GM23338 (cell line): ENCODE measurements at regions not wholly inside any gene's neighbourhood (a gene's known extent, or its start where the extent isn't known, plus 50 kb on each side); places are given as distances from the start of the nearest gene placed in this dataset.

Experiments used
- ATAC-seq: fragments of 200-7000 bp; cut with Tn5 transposase; 3 replicates; pipeline ENCODE4 v1.9.1; 2020
- DNase-seq: peaks from one replicate; pipeline ENCODE4 v3.0.0-alpha.2; 2015; ENCODE audit warnings: low spot score
- H2AFZ ChIP-seq: fragments of 200-600 bp; sonication (generic); 2 replicates; pipeline ENCODE4 v1.8.0; 2016; ENCODE audit warnings: antibody characterized with exemption, mild to moderate bottlenecking, moderate library complexity
- H3F3A ChIP-seq: fragments of 200-600 bp; sonication (generic); replicated peaks from 2 replicates; pipeline ENCODE4 v1.8.0; 2017; ENCODE audit warnings: antibody characterized with exemption, mixed run types, low read depth
- H3K27ac ChIP-seq: fragments of 200-600 bp; sonication (generic); 2 replicates; pipeline ENCODE4 v1.6.1; 2016; ENCODE audit warnings: low read depth
- H3K27me3 ChIP-seq: fragments of 200-600 bp; sonication (generic); 2 replicates; pipeline ENCODE4 v1.8.0; 2016; ENCODE audit warnings: mild to moderate bottlenecking, mixed run types, moderate library complexity; ENCODE audit not compliant: insufficient read depth
- H3K36me3 ChIP-seq: fragments of 200-600 bp; sonication (generic); 2 replicates; pipeline ENCODE4 v1.8.0; 2016; ENCODE audit warnings: mild to moderate bottlenecking; ENCODE audit not compliant: insufficient read depth
- H3K4me1 ChIP-seq: fragments of 200-600 bp; sonication (generic); 2 replicates; pipeline ENCODE4 v1.8.0; 2016; ENCODE audit warnings: mild to moderate bottlenecking, moderate library complexity; ENCODE audit not compliant: insufficient read depth
- H3K4me2 ChIP-seq: fragments of 200-600 bp; sonication (generic); 2 replicates; pipeline ENCODE4 v1.7.1; 2017; ENCODE audit warnings: mixed run types
- H3K4me3 ChIP-seq: fragments of 200-600 bp; sonication (generic); 2 replicates; pipeline ENCODE4 v1.6.1; 2016; ENCODE audit warnings: mixed run types
- H3K79me2 ChIP-seq: fragments of 200-600 bp; sonication (generic); replicated peaks from 2 replicates; pipeline ENCODE4 v1.8.0; 2017; ENCODE audit warnings: mild to moderate bottlenecking; ENCODE audit not compliant: insufficient read depth
- H3K9me2 ChIP-seq: fragments of 200-600 bp; sonication (generic); 2 replicates; pipeline ENCODE4 v1.8.0; 2017; ENCODE audit not compliant: insufficient read depth
- H4K20me1 ChIP-seq: fragments of 200-600 bp; sonication (generic); replicated peaks from 2 replicates; pipeline ENCODE4 v1.8.0; 2017; ENCODE audit warnings: mild to moderate bottlenecking; ENCODE audit not compliant: insufficient read depth
- H3K27ac Mint-ChIP-seq: 2 replicates; pipeline ENCODE4 v1.8.0; 2020; ENCODE audit warnings: inconsistent platforms, mild to moderate bottlenecking, moderate library complexity, mixed read lengths
- H3K27me3 Mint-ChIP-seq: 3 replicates; pipeline ENCODE4 v1.8.0; 2022; ENCODE audit warnings: low read depth, mild to moderate bottlenecking, moderate library complexity, mixed read lengths, inconsistent platforms; ENCODE audit not compliant: insufficient read depth, poor library complexity
- H3K36me3 Mint-ChIP-seq: 3 replicates; pipeline ENCODE4 v1.8.0; 2021; ENCODE audit warnings: low read depth, mild to moderate bottlenecking, inconsistent platforms, moderate library complexity, mixed read lengths
- H3K4me1 Mint-ChIP-seq: 3 replicates; pipeline ENCODE4 v1.8.0; 2020; ENCODE audit warnings: mild to moderate bottlenecking, inconsistent platforms, mixed read lengths
- H3K4me3 Mint-ChIP-seq: 3 replicates; pipeline ENCODE4 v1.8.0; 2021; ENCODE audit warnings: moderate library complexity, mild to moderate bottlenecking, inconsistent platforms, mixed read lengths
- H3K9me3 Mint-ChIP-seq: 3 replicates; pipeline ENCODE4 v1.8.0; 2020; ENCODE audit warnings: moderate library complexity, mild to moderate bottlenecking, inconsistent platforms, mixed read lengths
- CREB1 ChIP-seq: fragments of 250-450 bp; sonication (Bioruptor Pico); IDR thresholded peaks from 2 replicates; pipeline ENCODE4 v1.5.0; 2020; ENCODE audit warnings: low read depth, mild to moderate bottlenecking, moderate library complexity
- EZH2 ChIP-seq: fragments of 200-600 bp; sonication (generic); IDR thresholded peaks from one replicate; pipeline ENCODE4 v1.8.0; 2017; ENCODE audit warnings: antibody characterized with exemption, mild to moderate bottlenecking, low read depth; ENCODE audit not compliant: unreplicated experiment
- EZH2phosphoT487 ChIP-seq: fragments of 200-600 bp; sonication (generic); IDR thresholded peaks from one replicate; pipeline ENCODE4 v1.8.1; 2018; ENCODE audit warnings: antibody characterized with exemption; ENCODE audit not compliant: unreplicated experiment
- JUNB ChIP-seq: IDR thresholded peaks from one replicate; pipeline ENCODE4 v1.6.1; 2016; ENCODE audit warnings: antibody characterized with exemption; ENCODE audit not compliant: unreplicated experiment
- POLR2AphosphoS5 ChIP-seq: IDR thresholded peaks from 2 replicates; pipeline ENCODE4 v1.6.1; 2016; ENCODE audit warnings: antibody characterized with exemption, low read depth
- ZNF114 ChIP-seq: fragments of 250-450 bp; sonication (Bioruptor Pico); IDR thresholded peaks from 2 replicates; pipeline ENCODE4 v1.5.0; 2020; ENCODE audit warnings: mild to moderate bottlenecking, moderate library complexity
- ZNF462 ChIP-seq: fragments of 250-450 bp; sonication (Bioruptor Pico); IDR thresholded peaks from 2 replicates; pipeline ENCODE4 v1.5.0; 2020; ENCODE audit warnings: mild to moderate bottlenecking, moderate library complexity
- TF ChIP-seq, protein P1 (sequence below): IDR thresholded peaks from one replicate; pipeline ENCODE4 v1.6.1; 2018; ENCODE audit warnings: antibody characterized with exemption; ENCODE audit not compliant: unreplicated experiment
- TF ChIP-seq, protein P2 (sequence below), 2 experiments: fragments of 200-600 bp in 1 of 2; sonication (generic) in 1 of 2; conservative IDR thresholded peaks; 2 replicates each; pipeline versions ENCODE4 v1.5.1 to v1.6.1; 2016 to 2017; ENCODE audit warnings: antibody characterized with exemption in 2 of 2, low read depth in 2 of 2, mild to moderate bottlenecking in 2 of 2, moderate library complexity in 1 of 2

GRCh38 chr5:58198330-58198729 is 261.6 kb downstream of the PLK2 start (continued):
- TF ChIP-seq, protein P1, sequence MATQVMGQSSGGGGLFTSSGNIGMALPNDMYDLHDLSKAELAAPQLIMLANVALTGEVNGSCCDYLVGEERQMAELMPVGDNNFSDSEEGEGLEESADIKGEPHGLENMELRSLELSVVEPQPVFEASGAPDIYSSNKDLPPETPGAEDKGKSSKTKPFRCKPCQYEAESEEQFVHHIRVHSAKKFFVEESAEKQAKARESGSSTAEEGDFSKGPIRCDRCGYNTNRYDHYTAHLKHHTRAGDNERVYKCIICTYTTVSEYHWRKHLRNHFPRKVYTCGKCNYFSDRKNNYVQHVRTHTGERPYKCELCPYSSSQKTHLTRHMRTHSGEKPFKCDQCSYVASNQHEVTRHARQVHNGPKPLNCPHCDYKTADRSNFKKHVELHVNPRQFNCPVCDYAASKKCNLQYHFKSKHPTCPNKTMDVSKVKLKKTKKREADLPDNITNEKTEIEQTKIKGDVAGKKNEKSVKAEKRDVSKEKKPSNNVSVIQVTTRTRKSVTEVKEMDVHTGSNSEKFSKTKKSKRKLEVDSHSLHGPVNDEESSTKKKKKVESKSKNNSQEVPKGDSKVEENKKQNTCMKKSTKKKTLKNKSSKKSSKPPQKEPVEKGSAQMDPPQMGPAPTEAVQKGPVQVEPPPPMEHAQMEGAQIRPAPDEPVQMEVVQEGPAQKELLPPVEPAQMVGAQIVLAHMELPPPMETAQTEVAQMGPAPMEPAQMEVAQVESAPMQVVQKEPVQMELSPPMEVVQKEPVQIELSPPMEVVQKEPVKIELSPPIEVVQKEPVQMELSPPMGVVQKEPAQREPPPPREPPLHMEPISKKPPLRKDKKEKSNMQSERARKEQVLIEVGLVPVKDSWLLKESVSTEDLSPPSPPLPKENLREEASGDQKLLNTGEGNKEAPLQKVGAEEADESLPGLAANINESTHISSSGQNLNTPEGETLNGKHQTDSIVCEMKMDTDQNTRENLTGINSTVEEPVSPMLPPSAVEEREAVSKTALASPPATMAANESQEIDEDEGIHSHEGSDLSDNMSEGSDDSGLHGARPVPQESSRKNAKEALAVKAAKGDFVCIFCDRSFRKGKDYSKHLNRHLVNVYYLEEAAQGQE, result no peak

DNA sequence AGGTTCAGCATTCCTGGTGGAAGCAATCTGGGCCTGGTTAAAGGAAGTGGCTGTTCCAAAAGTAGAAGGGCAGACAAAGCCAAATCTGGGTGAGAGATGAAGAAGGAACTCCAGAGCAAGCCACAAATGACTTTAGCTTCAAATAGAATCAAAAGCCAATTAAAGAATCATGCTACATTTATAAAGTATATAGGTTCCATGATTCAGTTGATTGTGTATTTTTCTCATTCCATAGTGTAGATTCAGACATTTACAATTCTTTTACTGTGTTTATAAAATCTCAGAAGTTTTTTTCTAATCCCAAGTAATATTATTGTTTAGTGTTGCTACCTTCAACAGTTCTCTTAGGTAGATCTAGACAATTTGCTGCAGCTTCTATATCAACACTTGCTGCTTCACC is 262.0 kb downstream of the PLK2 start:
- Histone ChIP-seq H3K4me3 (no peak overlapping the region), H3K4me2 (no peak overlapping the region), H2AFZ (no peak overlapping the region), H3K36me3 (no peaks in the 10 kb centered on the region), H3K79me2 (no peaks in the 10 kb centered on the region), H4K20me1 (no peaks in the 10 kb centered on the region), H3K27ac (no peak overlapping the region), H3K9me2 (peaks cover 5% of the 10 kb centered on the region), H3K27me3 (no peaks in the 10 kb centered on the region), H3F3A (no peaks in the 10 kb centered on the region), H3K4me1 (no peaks in the 10 kb centered on the region)
- H3K4me1 Mint-ChIP-seq, result no peaks in the 10 kb centered on the region
- H3K27me3 Mint-ChIP-seq, result no peaks in the 10 kb centered on the region
- H3K27ac Mint-ChIP-seq, result no peak overlapping the region
- peaks cover 2% of the 10 kb centered on the region; the same call in 1 of the 3 replicates for H3K9me3 Mint-ChIP-seq
- DNase-seq (no peak), ATAC-seq (no peak)
- H3K4me3 Mint-ChIP-seq, result no peak overlapping the region
- H3K36me3 Mint-ChIP-seq, result no peaks in the 10 kb centered on the region
- TF ChIP-seq EZH2 (no peak), ZNF114 (CRISPR knock-in tag) (no peak), POLR2AphosphoS5 (no peak)

DNA sequence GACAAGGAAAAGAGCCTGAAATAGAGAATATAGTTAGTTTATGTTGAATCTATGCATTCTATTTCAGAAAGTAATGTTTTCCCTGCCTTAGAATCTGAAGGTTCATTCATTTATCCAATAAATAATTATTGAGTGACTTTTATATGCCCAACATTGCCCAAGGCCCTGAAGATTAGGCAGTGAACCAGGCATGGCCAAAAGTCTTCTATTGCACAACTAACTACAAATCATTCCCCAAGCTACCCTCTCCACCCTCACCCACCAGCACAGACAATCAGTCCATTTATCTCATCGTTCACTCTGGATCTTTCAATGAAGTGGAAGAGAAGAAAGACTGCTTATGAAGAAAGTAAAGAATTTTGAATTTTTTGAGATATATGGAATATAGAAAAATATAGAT is 268.4 kb downstream of the PLK2 start:
- H3K4me2 ChIP-seq, result no peak overlapping the region
- Mint-ChIP-seq H3K9me3 (peaks cover 2% of the 10 kb centered on the region; the same call in 1 of the 3 replicates), H3K27ac (no peak overlapping the region), H3K4me3 (no peak overlapping the region), H3K36me3 (no peaks in the 10 kb centered on the region), H3K27me3 (no peaks in the 10 kb centered on the region), H3K4me1 (no peaks in the 10 kb centered on the region)
- DNase-seq, result no peak
- no peaks in the 10 kb centered on the region for H4K20me1 ChIP-seq
- H3K36me3 ChIP-seq, result no peaks in the 10 kb centered on the region
- H3K27ac ChIP-seq, result no peak overlapping the region
- H3F3A ChIP-seq, result no peaks in the 10 kb centered on the region
- H3K4me1 ChIP-seq, result no peaks in the 10 kb centered on the region
- H3K79me2 ChIP-seq, result no peaks in the 10 kb centered on the region
- H2AFZ ChIP-seq, result no peak overlapping the region
- H3K27me3 ChIP-seq, result no peaks in the 10 kb centered on the region
- H3K4me3 ChIP-seq, result no peak overlapping the region
- ATAC-seq, result no peak
- H3K9me2 ChIP-seq, result peaks cover 3% of the 10 kb centered on the region; the same call in 1 of the 2 replicates
- no peak for TF ChIP-seq JUNB
- no peak for TF ChIP-seq CREB1 (CRISPR knock-in tag)
- TF ChIP-seq ZNF114 (CRISPR knock-in tag), result no peak
- TF ChIP-seq, protein P2, sequence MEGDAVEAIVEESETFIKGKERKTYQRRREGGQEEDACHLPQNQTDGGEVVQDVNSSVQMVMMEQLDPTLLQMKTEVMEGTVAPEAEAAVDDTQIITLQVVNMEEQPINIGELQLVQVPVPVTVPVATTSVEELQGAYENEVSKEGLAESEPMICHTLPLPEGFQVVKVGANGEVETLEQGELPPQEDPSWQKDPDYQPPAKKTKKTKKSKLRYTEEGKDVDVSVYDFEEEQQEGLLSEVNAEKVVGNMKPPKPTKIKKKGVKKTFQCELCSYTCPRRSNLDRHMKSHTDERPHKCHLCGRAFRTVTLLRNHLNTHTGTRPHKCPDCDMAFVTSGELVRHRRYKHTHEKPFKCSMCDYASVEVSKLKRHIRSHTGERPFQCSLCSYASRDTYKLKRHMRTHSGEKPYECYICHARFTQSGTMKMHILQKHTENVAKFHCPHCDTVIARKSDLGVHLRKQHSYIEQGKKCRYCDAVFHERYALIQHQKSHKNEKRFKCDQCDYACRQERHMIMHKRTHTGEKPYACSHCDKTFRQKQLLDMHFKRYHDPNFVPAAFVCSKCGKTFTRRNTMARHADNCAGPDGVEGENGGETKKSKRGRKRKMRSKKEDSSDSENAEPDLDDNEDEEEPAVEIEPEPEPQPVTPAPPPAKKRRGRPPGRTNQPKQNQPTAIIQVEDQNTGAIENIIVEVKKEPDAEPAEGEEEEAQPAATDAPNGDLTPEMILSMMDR (conservative IDR thresholded peaks at IDR 0.05; ENCODE audit: low read depth in 2 of 2), result no peak
- TF ChIP-seq EZH2phosphoT487, result no peak
- TF ChIP-seq EZH2, result no peak
- TF ChIP-seq ZNF462 (CRISPR knock-in tag), result no peak
- no peak for TF ChIP-seq POLR2AphosphoS5
